Activated CD4-positive, alpha-beta T cell treated with anti-CD3 and anti-CD28 coated beads, Interleukin-2, amount 10 ng/mL, durations not matched to agents 7 days and 5 days (primary cell): ENCODE measurements at regions not wholly inside any gene's neighbourhood (a gene's known extent, or its start where the extent isn't known, plus 50 kb on each side); places are given as distances from the start of the nearest gene placed in this dataset.

Experiments used
- CTCF ChIA-PET: fragments of 350-600 bp; sonication (Branson Sonifier 250); formaldehyde crosslinking; loops from one replicate; lab custom pipeline; 2021; ENCODE audit warnings: antibody characterized with exemption; lab: Charles Lee
- POLR2A ChIA-PET: fragments of 350-600 bp; sonication (Branson Sonifier 250); formaldehyde crosslinking; loops from one replicate; lab custom pipeline; 2021; ENCODE audit warnings: antibody characterized with exemption; lab: Charles Lee
- DNase-seq: peaks from one replicate; pipeline ENCODE4 v3.0.0-alpha.2; 2020
- H3K27ac Mint-ChIP-seq: one replicate; pipeline ENCODE4 v1.8.0; 2021; ENCODE audit warnings: mild to moderate bottlenecking, moderate library complexity, mixed read lengths
- H3K27me3 Mint-ChIP-seq: one replicate; pipeline ENCODE4 v1.8.0; 2021; ENCODE audit warnings: mixed read lengths
- H3K36me3 Mint-ChIP-seq: one replicate; pipeline ENCODE4 v1.8.0; 2021; ENCODE audit warnings: low read depth, mixed read lengths
- H3K4me1 Mint-ChIP-seq: one replicate; pipeline ENCODE4 v1.8.0; 2021; ENCODE audit warnings: mixed read lengths
- H3K4me3 Mint-ChIP-seq: one replicate; pipeline ENCODE4 v1.8.0; 2021; ENCODE audit warnings: mild to moderate bottlenecking, moderate library complexity, mixed read lengths
- H3K9me3 Mint-ChIP-seq: one replicate; pipeline ENCODE4 v1.8.0; 2021; ENCODE audit warnings: mixed read lengths

DNA sequence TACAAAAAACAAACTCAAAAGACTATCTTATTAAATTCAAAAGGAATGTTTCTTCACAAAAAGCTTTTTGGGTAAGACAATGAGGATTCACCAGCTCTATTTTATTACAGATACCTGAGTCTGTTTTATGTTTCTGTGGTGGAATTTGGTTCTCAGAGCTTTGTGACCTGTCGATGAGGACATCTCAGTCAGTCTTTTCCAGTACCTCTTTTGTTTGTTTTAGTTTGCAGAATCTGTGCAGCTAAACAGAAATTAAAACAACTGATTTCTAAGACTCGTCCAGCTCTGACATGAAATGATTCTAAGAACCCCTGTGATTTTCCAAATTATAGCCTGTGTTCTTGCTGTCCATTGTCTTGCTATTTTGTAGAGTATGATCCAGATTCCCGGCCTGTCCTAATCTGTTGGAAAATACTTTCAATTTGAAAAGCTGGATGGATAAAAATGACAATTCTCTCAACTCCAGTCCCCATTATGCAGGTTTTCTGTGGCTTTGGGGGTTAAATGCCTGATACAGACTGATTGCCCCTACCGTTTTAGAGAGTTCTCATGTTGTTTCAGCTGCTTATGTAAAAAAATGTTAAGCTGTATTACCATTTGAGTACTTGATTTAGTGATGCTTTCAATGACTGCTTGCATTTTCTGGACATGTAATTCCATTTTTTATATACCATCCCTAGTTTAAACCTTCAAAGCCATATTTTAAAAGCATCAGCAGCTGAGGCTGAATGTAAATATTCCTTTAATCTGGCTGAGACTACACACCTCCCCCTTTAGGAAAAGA is 94.2 kb upstream of the TAB2 start:
- ChIA-PET CTCF (interaction anchor here (1.0 to 2.3 kb wide), 3 partner anchors 9 to 23 kb away, joined by 4 to 7 read pairs (median 4); no protein-coding TSS in a partner anchor), POLR2A (interaction anchor here (0.7 kb wide), 1 partner anchor 141 kb away, joined by 3 read pairs; no protein-coding TSS in a partner anchor)
- H3K27ac Mint-ChIP-seq: no peak overlapping the region
- no peaks in the 10 kb centered on the region for H3K27me3 Mint-ChIP-seq
- H3K4me1 Mint-ChIP-seq: peaks cover 38% of the 10 kb centered on the region
- peaks cover 19% of the 10 kb centered on the region for H3K9me3 Mint-ChIP-seq
- no peak overlapping the region for H3K4me3 Mint-ChIP-seq
- peaks cover 43% of the 10 kb centered on the region for H3K36me3 Mint-ChIP-seq
- DNase-seq: no peak

DNA sequence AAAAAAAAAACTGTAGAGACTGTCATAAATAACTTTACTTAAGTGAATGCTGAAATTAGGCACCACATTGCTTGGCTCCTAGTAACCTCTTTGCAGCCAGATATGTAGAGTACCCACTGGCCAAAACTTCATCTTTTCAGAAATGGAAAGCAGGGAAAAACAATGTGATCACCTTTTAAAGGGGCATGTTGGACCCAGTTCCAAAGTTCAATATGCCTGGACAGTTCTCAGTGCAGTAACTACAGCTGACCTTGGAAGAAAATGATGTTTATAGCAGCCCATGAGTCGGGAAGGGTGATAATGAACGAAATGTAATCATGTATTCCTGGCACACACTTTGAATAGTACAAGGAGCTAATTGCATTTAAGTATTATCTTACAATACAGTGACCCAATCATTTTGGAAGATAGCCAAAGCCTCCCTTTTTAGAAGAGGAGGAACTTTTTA is 93.6 kb upstream of the TAB2 start:
- no peaks in the 10 kb centered on the region for H3K27me3 Mint-ChIP-seq
- ChIA-PET POLR2A (interaction anchor here (0.7 kb wide), 1 partner anchor 142 kb away, joined by 3 read pairs; no protein-coding TSS in a partner anchor), CTCF (interaction anchor here (1.2 to 2.3 kb wide), 2 partner anchors 8 to 23 kb away, joined by 4 to 7 read pairs; no protein-coding TSS in a partner anchor)
- peaks cover 46% of the 10 kb centered on the region for H3K36me3 Mint-ChIP-seq
- peaks cover 32% of the 10 kb centered on the region for H3K4me1 Mint-ChIP-seq
- H3K27ac Mint-ChIP-seq: no peak overlapping the region
- no peak for DNase-seq
- peaks cover 19% of the 10 kb centered on the region for H3K9me3 Mint-ChIP-seq
- no peak overlapping the region for H3K4me3 Mint-ChIP-seq

DNA sequence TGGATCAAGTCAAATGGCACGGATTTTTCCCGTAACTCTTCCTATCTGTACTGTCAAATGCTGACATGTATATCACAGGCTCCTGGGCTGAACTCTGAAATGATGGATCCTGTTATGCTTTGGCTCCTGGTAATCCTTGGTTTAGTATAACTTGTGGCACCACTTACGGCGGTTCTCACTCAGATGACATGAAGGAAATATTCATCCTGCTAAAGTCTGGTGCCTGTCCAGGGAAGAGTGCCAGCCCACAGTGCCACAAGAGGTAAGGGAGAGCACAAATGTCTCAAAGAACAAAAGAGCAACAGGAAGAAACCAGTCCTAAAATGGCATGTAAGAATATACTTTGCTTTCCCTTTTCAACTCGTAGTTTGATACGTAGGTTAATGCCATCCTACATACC is 93.1 kb upstream of the TAB2 start:
- H3K27ac Mint-ChIP-seq: no peak overlapping the region
- peaks cover 19% of the 10 kb centered on the region for H3K9me3 Mint-ChIP-seq
- POLR2A ChIA-PET: no interaction called here
- CTCF ChIA-PET: interaction anchor here (1.2 to 2.3 kb wide), 2 partner anchors 8 to 22 kb away, joined by 4 to 7 read pairs; no protein-coding TSS in a partner anchor
- peaks cover 28% of the 10 kb centered on the region for H3K4me1 Mint-ChIP-seq
- no peaks in the 10 kb centered on the region for H3K27me3 Mint-ChIP-seq
- H3K36me3 Mint-ChIP-seq: peaks cover 47% of the 10 kb centered on the region
- H3K4me3 Mint-ChIP-seq: no peak overlapping the region
- no peak for DNase-seq

DNA sequence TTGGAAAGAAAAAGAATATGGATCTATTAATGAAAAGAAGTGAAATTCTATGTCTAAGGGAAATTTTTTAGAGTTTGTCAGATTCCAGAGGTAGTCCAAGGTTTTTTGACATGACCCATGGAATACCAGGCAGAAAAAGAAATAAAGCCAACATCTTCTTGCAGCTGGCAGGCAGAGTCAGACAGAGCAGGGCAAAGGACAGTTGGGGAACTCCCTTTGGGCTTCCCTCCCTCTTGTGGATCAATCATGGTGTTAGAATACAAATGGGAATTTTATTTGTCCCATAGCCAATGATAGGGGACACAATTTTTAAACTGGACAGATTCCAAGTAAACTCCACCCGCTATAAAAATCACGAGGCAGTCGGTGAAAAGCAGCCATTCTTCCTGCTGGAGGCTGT is 92.1 kb upstream of the TAB2 start:
- H3K36me3 Mint-ChIP-seq: peaks cover 42% of the 10 kb centered on the region

DNA sequence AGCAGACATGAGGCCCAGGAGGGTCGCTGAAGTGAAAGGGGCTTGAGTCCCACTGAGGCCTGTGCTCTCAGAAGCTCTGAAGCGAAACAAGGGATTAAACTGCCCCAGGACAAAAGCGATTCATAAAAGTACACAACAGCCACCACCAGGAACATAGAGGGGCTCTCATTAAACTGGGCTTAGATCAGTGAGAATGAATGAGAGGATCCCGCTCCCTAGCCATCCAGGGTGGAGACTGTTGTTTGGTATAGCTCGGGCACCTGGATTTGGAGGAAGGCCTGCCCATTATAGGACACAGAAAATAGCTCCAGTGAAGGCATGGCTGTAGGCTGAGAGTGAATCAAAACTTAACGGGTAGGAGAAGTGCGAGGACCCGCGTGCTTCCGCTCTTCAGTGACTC is 91.6 kb upstream of the TAB2 start:
- Mint-ChIP-seq H3K4me3 (no peak overlapping the region), H3K36me3 (peaks cover 44% of the 10 kb centered on the region), H3K4me1 (peaks cover 32% of the 10 kb centered on the region)

More for the DNA sequence above, 92.1 kb upstream of the TAB2 start:
- no peaks in the 10 kb centered on the region for H3K27me3 Mint-ChIP-seq
- DNase-seq: no peak
- ChIA-PET POLR2A (no interaction called here), CTCF (interaction anchor here (1.4 kb wide), 1 partner anchor 11 kb away, joined by 5 read pairs; no protein-coding TSS in a partner anchor)
- H3K9me3 Mint-ChIP-seq: peaks cover 15% of the 10 kb centered on the region
- H3K4me3 Mint-ChIP-seq: no peak overlapping the region
- H3K27ac Mint-ChIP-seq: no peak overlapping the region
- peaks cover 29% of the 10 kb centered on the region for H3K4me1 Mint-ChIP-seq

DNA sequence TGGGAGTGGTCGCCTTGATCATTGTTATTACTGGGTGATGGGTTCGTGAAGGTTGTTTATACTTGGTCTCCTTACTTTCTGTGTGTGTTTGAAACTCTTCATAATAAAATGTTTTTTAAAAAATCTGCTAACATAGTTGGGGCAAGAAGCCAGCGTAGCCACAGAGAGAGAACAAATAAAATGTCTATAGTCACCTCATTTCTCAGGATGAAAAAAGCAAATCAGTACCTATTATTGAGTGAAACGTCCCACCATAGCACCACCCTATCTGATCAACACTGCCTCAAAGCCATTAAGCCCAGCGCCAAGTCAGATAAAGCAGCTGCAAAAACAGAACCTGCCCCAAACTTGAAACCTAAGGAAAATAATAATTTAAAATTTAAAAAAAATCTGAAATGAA is 89.7 kb upstream of the TAB2 start:
- peaks cover 7% of the 10 kb centered on the region for H3K9me3 Mint-ChIP-seq
- no peak overlapping the region for H3K27ac Mint-ChIP-seq
- POLR2A ChIA-PET: no interaction called here
- H3K4me1 Mint-ChIP-seq: peaks cover 47% of the 10 kb centered on the region
- H3K36me3 Mint-ChIP-seq: peaks cover 38% of the 10 kb centered on the region
- DNase-seq: no peak
- CTCF ChIA-PET: interaction anchor here (1.2 to 6.6 kb wide), 2 partner anchors 10 to 21 kb away, joined by 3 to 50 read pairs; no protein-coding TSS in a partner anchor
- H3K4me3 Mint-ChIP-seq: no peak overlapping the region
- no peaks in the 10 kb centered on the region for H3K27me3 Mint-ChIP-seq

More for the DNA sequence above, 91.6 kb upstream of the TAB2 start:
- DNase-seq: no peak
- ChIA-PET POLR2A (no interaction called here), CTCF (interaction anchor here (0.5 to 1.4 kb wide), 3 partner anchors 9 to 118 kb away, joined by 3 to 5 read pairs (median 5); no protein-coding TSS in a partner anchor)
- Mint-ChIP-seq H3K27me3 (no peaks in the 10 kb centered on the region), H3K9me3 (peaks cover 11% of the 10 kb centered on the region), H3K27ac (no peak overlapping the region)

DNA sequence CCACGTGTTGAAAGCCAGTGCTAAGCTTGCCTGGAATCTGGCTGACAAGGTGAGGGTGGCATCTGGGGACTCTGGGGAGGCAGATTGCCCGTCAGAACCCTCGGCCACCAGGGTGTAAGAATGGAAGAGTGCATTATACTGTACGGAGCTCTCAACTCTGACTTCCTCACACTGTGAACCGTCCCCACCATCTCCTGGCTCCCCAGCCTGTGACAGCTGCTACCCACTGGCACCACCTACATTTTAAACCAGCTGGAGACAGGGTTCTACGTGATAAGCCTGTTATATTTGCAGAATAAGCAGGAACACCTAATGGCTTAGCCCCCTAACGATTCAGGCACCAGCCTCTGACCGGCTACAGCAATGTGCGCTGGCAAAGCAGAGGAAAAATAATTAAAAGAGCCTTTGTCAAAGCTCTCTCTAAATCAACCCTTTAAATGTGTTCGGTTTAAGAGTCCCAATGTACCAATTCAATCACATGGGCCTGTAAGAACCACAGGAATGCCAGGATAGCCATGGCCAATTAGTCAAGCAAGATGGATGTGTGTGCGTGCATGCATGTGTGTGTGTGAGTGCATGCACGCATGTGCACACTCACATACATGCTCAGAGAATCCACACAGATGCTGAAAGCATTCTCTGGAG is 89.1 kb upstream of the TAB2 start:
- Mint-ChIP-seq H3K27ac (no peak overlapping the region), H3K4me1 (peaks cover 53% of the 10 kb centered on the region), H3K27me3 (no peaks in the 10 kb centered on the region), H3K36me3 (peaks cover 40% of the 10 kb centered on the region), H3K9me3 (peaks cover 10% of the 10 kb centered on the region), H3K4me3 (no peak overlapping the region)
- POLR2A ChIA-PET: no interaction called here
- no peak for DNase-seq
- CTCF ChIA-PET: interaction anchor here (1.2 to 6.6 kb wide), 2 partner anchors 11 to 21 kb away, joined by 3 to 50 read pairs; no protein-coding TSS in a partner anchor

DNA sequence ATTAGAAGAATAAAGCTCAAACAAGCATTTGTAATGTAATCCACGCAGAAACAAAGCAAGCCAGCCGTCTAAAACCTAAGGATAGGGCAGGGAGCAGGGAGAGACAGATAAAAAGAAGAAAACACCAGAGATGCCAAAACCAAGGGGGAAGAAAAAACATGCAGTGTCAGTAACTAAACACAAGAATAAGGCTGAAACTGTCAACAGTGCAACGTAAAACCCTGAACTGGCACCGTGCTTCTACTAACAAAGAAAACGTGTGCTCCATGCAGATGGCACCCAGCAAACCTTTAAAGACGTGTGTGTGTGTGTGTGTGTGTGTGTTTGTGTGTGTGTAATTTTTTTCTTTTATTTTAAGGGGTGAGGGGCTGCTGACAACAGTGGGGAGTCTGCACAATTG is 88.4 kb upstream of the TAB2 start:
- Mint-ChIP-seq H3K4me1 (peaks cover 57% of the 10 kb centered on the region), H3K27me3 (no peaks in the 10 kb centered on the region), H3K27ac (no peak overlapping the region), H3K4me3 (no peak overlapping the region), H3K36me3 (peaks cover 38% of the 10 kb centered on the region), H3K9me3 (peaks cover 11% of the 10 kb centered on the region)
- DNase-seq: no peak
- ChIA-PET CTCF (interaction anchor here (6.6 kb wide), 1 partner anchor 11 kb away, joined by 50 read pairs; no protein-coding TSS in a partner anchor), POLR2A (no interaction called here)

DNA sequence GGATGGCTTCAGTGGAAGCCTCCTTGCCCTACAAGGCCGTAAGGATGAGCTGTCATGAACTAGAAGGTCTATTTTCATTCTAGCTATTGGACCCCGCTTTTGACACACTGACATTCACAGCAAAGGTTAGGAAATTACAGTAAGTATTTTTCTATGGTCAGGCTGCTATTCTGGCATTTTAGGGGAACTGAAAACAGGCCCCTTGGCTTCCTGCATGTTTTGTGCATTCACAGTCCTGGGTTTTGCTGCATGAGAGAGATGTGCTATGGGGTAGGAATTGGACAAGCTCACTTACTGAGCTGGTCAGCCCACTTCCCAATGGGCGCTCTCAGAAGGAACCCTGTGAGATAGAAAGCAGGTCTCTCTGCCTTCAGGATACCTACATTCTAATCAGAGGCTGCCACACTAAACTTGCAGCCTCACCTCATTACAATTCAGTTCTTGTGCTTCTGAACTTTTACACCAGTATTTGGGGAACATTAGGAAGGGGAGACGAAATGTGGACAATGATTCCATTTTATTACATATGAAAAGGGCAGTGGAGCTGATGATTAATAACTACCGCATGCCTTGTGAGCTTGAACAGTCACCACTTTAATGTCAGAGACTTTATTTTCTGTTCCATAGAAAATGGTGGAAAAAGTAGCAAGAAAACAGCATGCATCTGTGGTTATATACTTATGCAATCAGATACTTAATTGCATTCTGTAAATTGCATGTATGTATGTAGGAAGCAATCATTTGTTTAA is 86.6 kb upstream of the TAB2 start:
- no peak overlapping the region for H3K4me3 Mint-ChIP-seq
- no peak overlapping the region for H3K27ac Mint-ChIP-seq
- peaks cover 66% of the 10 kb centered on the region for H3K4me1 Mint-ChIP-seq
- H3K9me3 Mint-ChIP-seq: peaks cover 16% of the 10 kb centered on the region
- peaks cover 43% of the 10 kb centered on the region for H3K36me3 Mint-ChIP-seq
- H3K27me3 Mint-ChIP-seq: no peaks in the 10 kb centered on the region
- ChIA-PET POLR2A (no interaction called here), CTCF (interaction anchor here (1.2 to 6.6 kb wide), 6 partner anchors 8 to 92 kb away, joined by 3 to 50 read pairs (median 4); no protein-coding TSS in a partner anchor)
- no peak for DNase-seq

DNA sequence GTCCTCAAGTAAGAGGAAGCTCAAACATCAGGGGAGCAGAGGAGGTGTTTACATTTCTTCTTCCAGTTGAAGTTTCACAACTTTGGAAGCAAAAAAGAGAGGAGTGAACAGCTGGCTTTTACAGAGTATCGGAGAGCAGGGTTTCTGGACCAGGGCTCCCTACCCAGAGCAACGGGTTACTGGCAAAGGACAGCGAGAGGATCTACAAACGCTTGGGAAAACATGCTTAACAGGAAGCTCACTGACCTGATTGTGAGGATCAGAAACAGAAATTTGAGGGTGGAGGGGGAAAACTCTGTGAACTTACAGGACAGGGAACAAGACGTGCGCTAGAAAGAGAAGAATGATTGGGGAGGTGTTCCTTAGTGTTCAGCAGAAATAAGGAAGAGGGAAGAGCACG is 85.7 kb upstream of the TAB2 start:
- Mint-ChIP-seq H3K4me3 (no peak overlapping the region), H3K36me3 (peaks cover 45% of the 10 kb centered on the region), H3K27me3 (no peaks in the 10 kb centered on the region), H3K27ac (peak overlapping the region; percentile 75), H3K9me3 (peaks cover 21% of the 10 kb centered on the region), H3K4me1 (peaks cover 58% of the 10 kb centered on the region)
- no peak for DNase-seq
- POLR2A ChIA-PET: no interaction called here
- CTCF ChIA-PET: interaction anchor here (1.2 to 6.6 kb wide), 7 partner anchors 8 to 92 kb away, joined by 3 to 50 read pairs (median 4); no protein-coding TSS in a partner anchor

DNA sequence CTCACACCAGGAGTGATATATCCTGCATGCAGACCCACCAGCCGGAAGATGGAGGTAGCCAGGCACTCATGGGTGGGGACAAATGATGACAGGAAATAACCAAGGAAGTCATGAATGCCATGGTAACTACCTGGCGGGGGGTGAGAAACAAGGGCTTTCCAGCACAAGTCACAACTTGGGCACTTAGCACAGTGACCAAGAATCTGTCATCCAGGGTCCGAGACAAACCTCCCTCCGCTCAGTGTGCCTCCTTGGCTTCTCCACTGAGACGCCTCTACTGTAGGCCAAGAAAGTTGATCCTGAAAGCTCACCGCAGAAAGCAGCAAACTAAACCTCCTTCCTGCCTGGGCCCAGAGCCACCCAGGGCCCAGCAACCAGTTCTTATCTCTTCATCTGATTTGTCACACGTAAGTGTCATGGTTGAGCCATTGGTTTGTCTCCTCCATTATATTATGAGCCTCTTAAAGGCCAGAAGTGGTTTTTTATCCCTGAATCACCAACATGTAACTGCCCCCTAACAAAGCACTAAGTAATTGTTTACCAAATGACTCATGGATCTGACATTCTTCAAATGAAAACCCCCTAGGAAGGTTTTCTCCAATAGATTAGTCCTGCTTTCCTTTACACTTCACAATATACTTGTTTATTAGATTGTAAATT is 84.3 kb upstream of the TAB2 start:
- Mint-ChIP-seq H3K27me3 (no peaks in the 10 kb centered on the region), H3K27ac (peak overlapping the region; percentile 92), H3K36me3 (peaks cover 49% of the 10 kb centered on the region), H3K4me1 (peaks cover 52% of the 10 kb centered on the region), H3K9me3 (peaks cover 34% of the 10 kb centered on the region), H3K4me3 (peak overlapping the region; percentile 66)
- ChIA-PET POLR2A (interaction anchor here (0.6 to 1.0 kb wide), 3 partner anchors 19 to 157 kb away, joined by 3 read pairs; no protein-coding TSS in a partner anchor), CTCF (interaction anchor here (1.0 to 6.6 kb wide), 3 partner anchors 16 to 34 kb away, joined by 3 to 50 read pairs (median 5); no protein-coding TSS in a partner anchor)
- DNase-seq: peak; percentile 59
